Uterus (tissue), 2 donors: ENCODE measurements at regions not wholly inside any gene's neighbourhood (a gene's known extent, or its start where the extent isn't known, plus 50 kb on each side); places are given as distances from the start of the nearest gene placed in this dataset.

ENCODE experiments used
- CTCF ChIP-seq, 4 experiments: fragments of 200-600 bp in 2 of 4; fragments of 450-650 bp in 2 of 4; sonication (generic) in 2 of 4; IDR thresholded peaks; one replicate each; pipeline ENCODE4 v1.5.1; 2016 to 2019; ENCODE audit warnings: antibody characterized with exemption in 4 of 4, mild to moderate bottlenecking in 2 of 4, moderate library complexity in 1 of 4
- POLR2A ChIP-seq, 2 donors: fragments of 450-650 bp; IDR thresholded peaks; one replicate each; pipeline ENCODE4 v1.6.1; 2016; ENCODE audit warnings: antibody characterized with exemption in 2 of 2, mild to moderate bottlenecking in 1 of 2, moderate library complexity in 1 of 2

GRCh38 chr6:90913266-90913960 is 326.5 kb upstream of the MAP3K7 start:
- TF ChIP-seq CTCF (IDR thresholded peaks at IDR 0.05) = no peak
- no peak for TF ChIP-seq POLR2A (IDR thresholded peaks at IDR 0.05)
